Left kidney (tissue), 1 donor: ENCODE measurements at regions not wholly inside any gene's neighbourhood (a gene's known extent, or its start where the extent isn't known, plus 50 kb on each side); places are given as distances from the start of the nearest gene placed in this dataset.
"Not testable (repeated sequence)": the region's sequence is repeated elsewhere in the genome, so short reads cannot be mapped to it uniquely, and the experiment has no call there.

ENCODE experiments used
- DNase-seq: peaks from one replicate; pipeline ENCODE4 v3.0.0-alpha.2; 2013

DNA sequence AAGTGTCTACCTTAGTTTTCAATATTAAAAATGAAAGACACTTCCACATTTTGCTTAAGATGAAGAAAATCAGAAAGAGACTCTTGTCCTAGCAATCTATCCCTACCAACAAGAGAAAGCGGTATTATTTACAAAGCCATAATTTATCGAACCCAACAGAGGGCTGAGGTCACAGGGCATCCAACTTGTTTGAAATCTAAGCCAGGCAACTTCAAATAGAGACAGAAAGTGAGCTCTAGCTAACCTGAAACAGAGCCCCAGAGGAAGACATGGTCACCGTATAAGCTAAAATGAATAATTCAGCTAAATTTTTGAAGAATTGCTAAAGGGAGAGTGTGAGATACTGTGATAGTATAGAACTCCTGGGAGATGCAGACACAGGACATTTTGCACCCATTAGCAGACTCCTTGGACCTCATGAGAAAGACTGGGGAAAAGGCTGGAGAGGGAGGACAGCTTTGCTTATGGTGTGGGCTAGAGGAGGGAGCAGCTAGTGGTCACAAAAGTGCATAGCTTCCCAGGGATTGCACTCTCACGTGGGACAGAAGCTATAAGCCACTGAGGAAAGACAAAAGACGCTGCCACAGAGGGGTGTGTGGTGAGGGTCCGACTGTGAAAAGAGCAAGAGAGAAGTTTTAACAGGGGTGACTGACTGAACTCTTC, 624.2 kb upstream of the GRIN3A start:
- peak; percentile 15 for DNase-seq

DNA sequence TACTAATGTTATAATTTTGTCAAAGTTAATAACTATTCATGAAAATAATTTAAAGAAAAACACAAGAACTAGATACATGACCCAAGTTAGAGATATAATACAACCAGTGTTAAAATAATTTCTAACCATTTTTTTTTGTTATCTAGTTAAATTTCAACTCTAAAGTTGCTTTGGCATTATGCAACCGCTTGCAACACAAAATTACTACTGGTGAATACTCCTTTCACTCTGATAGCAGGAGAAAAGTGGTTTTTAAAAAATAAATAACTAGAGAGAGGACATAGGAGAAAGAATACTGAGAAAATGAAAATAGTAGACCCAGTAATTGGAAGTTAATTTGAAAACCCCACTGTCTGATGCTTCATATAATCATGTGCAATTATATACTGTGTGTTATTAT, 622.4 kb upstream of the GRIN3A start:
- DNase-seq = no peak

DNA sequence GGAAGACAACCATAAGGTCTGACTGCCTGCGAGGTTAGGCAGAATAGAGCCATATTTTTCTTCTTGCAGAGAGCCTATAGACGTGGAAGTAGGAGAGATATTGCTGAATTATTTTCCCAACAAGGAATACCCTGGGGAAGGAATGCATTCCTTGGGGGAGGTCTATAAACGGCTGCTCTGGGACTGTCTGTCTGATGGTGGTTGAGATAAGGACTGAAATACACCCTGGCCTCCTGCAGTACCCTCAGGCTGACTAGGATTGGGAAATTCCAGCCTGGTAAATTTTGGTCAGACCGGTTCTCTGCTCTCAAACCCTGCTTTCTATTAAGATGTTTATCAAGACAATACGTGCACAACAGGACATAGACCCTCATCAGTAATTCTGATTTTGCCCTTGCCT, 617.5 kb upstream of the GRIN3A start:
- no peak for DNase-seq

GRCh38 chr9:102354041-102354440, 615.6 kb upstream of the GRIN3A start:
- DNase-seq = no peak

GRCh38 chr9:102337471-102337870, 599.0 kb upstream of the GRIN3A start:
- DNase-seq = not testable (repeated sequence)

DNA sequence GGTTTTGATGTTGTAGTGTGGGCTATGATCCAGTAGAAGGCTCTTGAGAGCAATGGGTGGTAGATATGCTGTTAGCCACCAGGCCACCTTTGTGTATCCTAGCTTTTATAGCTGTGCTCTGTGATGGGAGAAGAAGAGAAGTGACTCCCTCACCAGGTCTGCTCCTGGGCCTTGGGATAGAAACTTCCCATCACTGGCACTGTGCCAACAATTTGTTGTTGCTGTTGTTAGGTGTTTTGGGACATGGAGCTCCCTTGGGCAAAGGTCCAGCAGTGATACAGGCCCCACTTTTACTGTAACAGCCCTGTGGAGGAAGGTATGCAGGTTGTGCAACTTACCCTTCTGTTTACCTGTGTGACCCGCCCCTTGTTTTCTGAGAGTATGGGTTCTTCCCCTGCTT, 570.9 kb upstream of the GRIN3A start:
- DNase-seq = no peak

GRCh38 chr9:102295188-102295587, 556.7 kb upstream of the GRIN3A start:
- no peak for DNase-seq

- no peak for DNase-seq
These were observed 535.5 kb upstream of the GRIN3A start for GRCh38 chr9:102273952-102274351.

DNA sequence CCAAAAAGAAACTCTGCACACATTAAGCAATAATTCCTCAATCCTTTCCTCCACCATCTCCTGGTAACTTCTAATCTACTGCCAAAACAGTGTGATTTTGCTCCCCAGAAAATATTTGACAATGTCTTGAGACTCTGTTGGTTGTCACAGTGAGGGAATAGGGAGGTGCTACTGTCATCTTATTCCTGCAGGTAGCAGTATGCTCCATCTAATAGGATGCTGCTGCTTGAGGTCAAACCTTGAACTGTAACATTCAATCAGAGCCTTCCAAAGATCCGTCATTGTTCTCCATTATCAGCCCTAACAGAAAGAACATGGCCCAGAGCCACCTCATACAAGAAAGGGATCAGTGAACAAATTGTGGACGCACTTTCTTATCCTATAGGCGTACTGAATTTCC, 514.7 kb upstream of the GRIN3A start:
- DNase-seq = no peak

DNA sequence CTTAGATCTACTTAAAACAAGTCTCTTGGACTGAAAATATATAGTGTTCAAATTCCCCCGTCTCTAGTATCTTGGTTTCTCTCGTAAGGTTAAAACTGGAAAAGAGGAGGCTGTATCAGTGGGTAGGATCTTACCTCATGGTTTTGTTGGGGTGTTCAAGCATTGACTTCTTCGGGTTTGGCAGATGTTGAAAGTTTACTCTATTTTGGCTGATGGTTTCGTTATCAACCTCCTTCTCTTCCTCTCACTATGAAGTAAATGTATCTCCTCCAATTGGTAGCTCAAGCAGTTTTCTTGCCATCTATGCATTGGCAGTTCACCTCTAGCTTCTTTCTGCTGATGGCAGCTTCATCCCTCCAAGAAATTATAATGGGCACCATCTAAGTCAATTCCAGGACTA, 506.5 kb upstream of the GRIN3A start:
- no peak for DNase-seq

DNA sequence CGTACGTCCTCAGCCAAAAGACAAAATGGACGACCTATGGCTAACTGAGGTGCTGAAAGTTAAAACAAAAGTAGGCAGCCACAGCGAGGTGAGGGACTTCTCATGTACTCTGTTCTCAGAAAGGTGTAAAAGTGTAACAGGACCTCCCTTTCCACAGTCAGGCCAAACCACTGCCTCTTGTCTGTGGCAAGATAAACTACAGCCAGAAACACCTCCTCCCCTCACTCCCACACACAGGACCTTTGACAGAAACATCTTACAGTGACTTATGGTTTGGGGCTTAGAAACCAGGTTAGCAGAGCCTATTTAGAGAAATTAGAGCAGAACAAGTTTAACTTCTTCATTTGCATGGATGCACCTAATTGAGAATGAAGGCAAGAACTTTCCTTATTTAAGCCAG, 499.1 kb upstream of the GRIN3A start:
- DNase-seq = peak; percentile 73

- no peak for DNase-seq
These were observed 498.6 kb upstream of the GRIN3A start for GRCh38 chr9:102237094-102237493.

- not testable (repeated sequence) for DNase-seq
These were observed 489.0 kb upstream of the GRIN3A start for GRCh38 chr9:102227416-102227815.

- DNase-seq = no peak
These were observed 487.5 kb upstream of the GRIN3A start for GRCh38 chr9:102225841-102226441.

- not testable (repeated sequence) for DNase-seq
These were observed 485.1 kb upstream of the GRIN3A start for GRCh38 chr9:102223320-102224136.

GRCh38 chr9:102209176-102209575, 470.7 kb upstream of the GRIN3A start:
- no peak for DNase-seq

- DNase-seq = no peak
These were observed 468.0 kb upstream of the GRIN3A start for GRCh38 chr9:102206432-102206831.

DNA sequence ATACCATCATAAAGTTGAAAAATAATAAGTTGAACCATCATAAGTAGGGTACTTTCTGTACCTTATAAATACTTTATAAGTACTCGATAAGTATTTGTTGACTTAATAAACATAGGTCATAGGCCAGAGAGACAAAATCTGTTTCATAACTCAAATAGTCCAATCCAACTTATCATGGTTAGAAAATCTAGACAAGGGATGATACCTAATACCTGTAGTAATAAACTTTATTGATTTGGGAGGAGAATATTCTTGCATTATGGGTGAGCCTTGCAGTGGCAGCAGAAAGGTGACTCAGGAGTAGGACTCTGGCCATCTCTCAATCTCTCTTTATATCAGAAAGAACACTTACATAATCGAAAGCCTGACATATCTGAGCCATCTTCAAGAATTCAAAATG, 466.8 kb upstream of the GRIN3A start:
- no peak for DNase-seq

DNA sequence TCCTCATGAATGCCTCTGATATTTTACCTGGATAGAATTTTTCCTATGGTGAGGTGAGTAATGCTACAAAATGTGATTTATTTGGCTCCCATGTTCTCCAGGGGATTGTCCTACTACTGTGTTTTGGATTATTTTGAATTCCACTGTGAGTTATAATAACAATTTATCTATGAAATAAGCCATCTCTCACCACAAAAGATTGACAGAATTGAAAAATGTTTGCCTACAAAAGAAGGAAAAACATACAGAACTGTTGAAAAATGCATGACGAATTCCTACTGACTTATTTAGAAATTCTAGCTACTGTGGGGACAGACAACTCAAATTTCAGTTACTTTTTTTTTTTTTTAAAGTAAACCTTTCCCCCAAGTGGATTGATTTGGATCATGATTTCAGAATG, 463.7 kb upstream of the GRIN3A start:
- no peak for DNase-seq

GRCh38 chr9:102185962-102186361, 447.5 kb upstream of the GRIN3A start:
- DNase-seq = no peak

DNA sequence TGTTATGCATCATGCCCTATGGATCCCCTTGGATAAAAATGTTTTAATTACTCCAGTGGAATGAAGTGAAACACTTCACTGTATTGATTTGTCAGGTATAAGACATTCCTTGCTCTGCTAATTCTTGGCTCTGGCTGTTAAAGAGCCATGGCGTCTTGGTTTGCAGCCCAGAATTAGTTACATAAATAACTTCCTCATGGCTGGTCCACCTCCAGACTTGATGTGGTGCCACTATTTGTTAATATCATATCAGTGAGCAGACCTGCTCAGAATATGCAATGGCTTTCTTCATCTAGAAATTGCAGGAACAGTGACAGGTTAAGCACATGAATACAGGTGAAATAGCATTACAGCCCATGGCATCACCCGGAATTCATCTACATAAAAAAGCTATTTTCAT, 446.9 kb upstream of the GRIN3A start:
- no peak for DNase-seq

DNA sequence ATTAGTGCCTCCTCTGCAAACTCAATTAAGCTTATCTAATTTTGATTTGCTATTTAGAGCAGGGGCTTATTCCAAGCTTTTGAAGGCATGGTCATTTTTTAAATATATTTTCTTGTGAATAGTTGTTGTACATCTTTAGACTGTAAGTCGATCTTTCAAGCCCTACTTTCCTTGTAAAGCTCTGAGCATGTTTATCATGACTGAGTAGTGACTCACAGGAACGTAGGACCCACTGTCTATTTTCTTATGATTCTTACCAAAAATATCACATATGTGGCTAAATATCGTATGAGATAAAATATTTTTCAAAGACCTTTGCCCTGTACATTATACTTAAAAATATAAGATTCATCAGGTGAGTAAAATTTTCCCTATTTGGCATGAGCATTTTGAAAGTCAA, 440.4 kb upstream of the GRIN3A start:
- no peak for DNase-seq

DNA sequence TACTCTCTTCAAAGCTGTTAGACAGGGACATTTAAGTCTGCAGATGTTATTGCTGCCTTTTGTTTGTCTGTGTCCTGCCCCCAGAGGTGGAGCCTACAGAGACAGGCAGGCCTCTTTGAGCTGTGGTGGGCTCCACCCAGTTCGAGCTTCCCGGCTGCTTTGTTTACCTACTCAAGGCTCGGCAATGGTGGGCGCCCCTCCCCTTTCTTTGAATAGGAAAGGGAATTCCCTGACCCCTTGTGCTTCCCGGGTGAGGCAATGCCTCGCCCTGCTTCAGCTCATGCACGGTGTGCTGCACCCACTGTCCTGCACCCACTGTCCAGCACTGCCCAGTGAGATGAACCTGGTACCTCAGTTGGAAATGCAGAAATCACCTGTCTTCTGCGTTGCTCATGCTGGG, 435.8 kb upstream of the GRIN3A start:
- not testable (repeated sequence) for DNase-seq
